WI38 (cell line): ENCODE measurements at regions not wholly inside any gene's neighbourhood (a gene's known extent, or its start where the extent isn't known, plus 50 kb on each side); places are given as distances from the start of the nearest gene placed in this dataset.
"Not testable (repeated sequence)": the region's sequence is repeated elsewhere in the genome, so short reads cannot be mapped to it uniquely, and the experiment has no call there.

ENCODE experiments used
- H3K4me3 ChIP-seq: 2 replicates; pipeline ENCODE4 v1.5.1; 2011; ENCODE audit warnings: low read depth, mild to moderate bottlenecking, control low read depth, low read length
- CTCF ChIP-seq: IDR thresholded peaks from 2 replicates; pipeline ENCODE4 v1.5.1; 2012; ENCODE audit warnings: low read depth, mild to moderate bottlenecking, control low read depth, low read length

- TF ChIP-seq CTCF = no peak
- H3K4me3 ChIP-seq = no peak overlapping the region
These were observed 98.2 kb upstream of the NAA20 start for GRCh38 chr20:19918965-19919329.

- no peak overlapping the region for H3K4me3 ChIP-seq
- TF ChIP-seq CTCF = no peak
These were observed 96.6 kb upstream of the NAA20 start for GRCh38 chr20:19920381-19921138.

GRCh38 chr20:19921284-19921793 lies 95.8 kb upstream of the NAA20 start:
- no peak for TF ChIP-seq CTCF
- H3K4me3 ChIP-seq = no peak overlapping the region

GRCh38 chr20:19921829-19922228 lies 95.3 kb upstream of the NAA20 start:
- not testable (repeated sequence) for H3K4me3 ChIP-seq

GRCh38 chr20:19922716-19923115 lies 94.4 kb upstream of the NAA20 start:
- no peak for TF ChIP-seq CTCF
- no peak overlapping the region for H3K4me3 ChIP-seq

GRCh38 chr20:19923762-19924161 lies 93.4 kb upstream of the NAA20 start:
- H3K4me3 ChIP-seq = no peak overlapping the region
- no peak for TF ChIP-seq CTCF

GRCh38 chr20:19924255-19924654 lies 92.9 kb upstream of the NAA20 start:
- H3K4me3 ChIP-seq = no peak overlapping the region
- no peak for TF ChIP-seq CTCF

GRCh38 chr20:19926591-19926990 lies 90.6 kb upstream of the NAA20 start:
- TF ChIP-seq CTCF = no peak
- H3K4me3 ChIP-seq = no peak overlapping the region
